Activated CD4-positive, alpha-beta T cell treated with anti-CD3 and anti-CD28 coated beads, Interleukin-2, amount 10 ng/mL, durations not matched to agents 7 days and 5 days (primary cell): ENCODE measurements at regions not wholly inside any gene's neighbourhood (a gene's known extent, or its start where the extent isn't known, plus 50 kb on each side); places are given as distances from the start of the nearest gene placed in this dataset. TPM values are rescaled to one million over a fixed set of nuclear protein-coding genes. Genes with fewer than 3 reads are reported as not detected.

Experiments used
- CTCF ChIA-PET: fragments of 350-600 bp; sonication (Branson Sonifier 250); formaldehyde crosslinking; loops from one replicate; lab custom pipeline; 2021; ENCODE audit warnings: antibody characterized with exemption; lab: Charles Lee
- POLR2A ChIA-PET: fragments of 350-600 bp; sonication (Branson Sonifier 250); formaldehyde crosslinking; loops from one replicate; lab custom pipeline; 2021; ENCODE audit warnings: antibody characterized with exemption; lab: Charles Lee
- DNase-seq: peaks from one replicate; pipeline ENCODE4 v3.0.0-alpha.2; 2020
- H3K27ac Mint-ChIP-seq: one replicate; pipeline ENCODE4 v1.8.0; 2021; ENCODE audit warnings: mild to moderate bottlenecking, moderate library complexity, mixed read lengths
- H3K27me3 Mint-ChIP-seq: one replicate; pipeline ENCODE4 v1.8.0; 2021; ENCODE audit warnings: mixed read lengths
- H3K36me3 Mint-ChIP-seq: one replicate; pipeline ENCODE4 v1.8.0; 2021; ENCODE audit warnings: low read depth, mixed read lengths
- H3K4me1 Mint-ChIP-seq: one replicate; pipeline ENCODE4 v1.8.0; 2021; ENCODE audit warnings: mixed read lengths
- H3K4me3 Mint-ChIP-seq: one replicate; pipeline ENCODE4 v1.8.0; 2021; ENCODE audit warnings: mild to moderate bottlenecking, moderate library complexity, mixed read lengths
- H3K9me3 Mint-ChIP-seq: one replicate; pipeline ENCODE4 v1.8.0; 2021; ENCODE audit warnings: mixed read lengths
- microRNA-seq: library from miRNA; unstranded; fragments of <30 nt; microRNA quantifications from one replicate; pipeline ENCODE4 v1.2.0, GENCODE V29; 2021; ENCODE audit warnings: borderline microRNAs expressed, borderline replicate concordance

GRCh38 chr9:119451426-119451825, 82.2 kb upstream of the BRINP1 start:
- H3K4me1 Mint-ChIP-seq, result no peaks in the 10 kb centered on the region
- H3K36me3 Mint-ChIP-seq, result no peaks in the 10 kb centered on the region
- H3K27me3 Mint-ChIP-seq, result no peaks in the 10 kb centered on the region
- POLR2A ChIA-PET, result no interaction called here
- no peak overlapping the region for H3K4me3 Mint-ChIP-seq
- no peaks in the 10 kb centered on the region for H3K9me3 Mint-ChIP-seq
- CTCF ChIA-PET, result no interaction called here
- DNase-seq, result no peak
- H3K27ac Mint-ChIP-seq, result no peak overlapping the region

GRCh38 chr9:119443179-119443578, 73.9 kb upstream of the BRINP1 start:
- peaks cover 3% of the 10 kb centered on the region for H3K9me3 Mint-ChIP-seq
- no peaks in the 10 kb centered on the region for H3K4me1 Mint-ChIP-seq
- no peak for DNase-seq
- H3K4me3 Mint-ChIP-seq, result no peak overlapping the region
- ChIA-PET CTCF (no interaction called here), POLR2A (no interaction called here)
- H3K27me3 Mint-ChIP-seq, result no peaks in the 10 kb centered on the region
- H3K27ac Mint-ChIP-seq, result no peak overlapping the region
- H3K36me3 Mint-ChIP-seq, result no peaks in the 10 kb centered on the region

GRCh38 chr9:119441832-119442231, 72.6 kb upstream of the BRINP1 start:
- Mint-ChIP-seq H3K9me3 (peaks cover 3% of the 10 kb centered on the region), H3K27me3 (no peaks in the 10 kb centered on the region), H3K36me3 (no peaks in the 10 kb centered on the region), H3K4me3 (no peak overlapping the region), H3K27ac (no peak overlapping the region), H3K4me1 (no peaks in the 10 kb centered on the region)
- ChIA-PET POLR2A (no interaction called here), CTCF (no interaction called here)
- DNase-seq, result no peak

GRCh38 chr9:119441338-119441737, 72.1 kb upstream of the BRINP1 start:
- Mint-ChIP-seq H3K36me3 (no peaks in the 10 kb centered on the region), H3K27ac (no peak overlapping the region), H3K9me3 (peaks cover 3% of the 10 kb centered on the region), H3K4me1 (no peaks in the 10 kb centered on the region), H3K4me3 (no peak overlapping the region), H3K27me3 (no peaks in the 10 kb centered on the region)
- CTCF ChIA-PET, result no interaction called here
- POLR2A ChIA-PET, result no interaction called here
- no peak for DNase-seq

GRCh38 chr9:119436261-119436660, 67.0 kb upstream of the BRINP1 start:
- no peaks in the 10 kb centered on the region for H3K4me1 Mint-ChIP-seq
- CTCF ChIA-PET, result no interaction called here

GRCh38 chr9:119435076-119435475, 65.8 kb upstream of the BRINP1 start:
- H3K9me3 Mint-ChIP-seq, result peaks cover 3% of the 10 kb centered on the region
- H3K4me3 Mint-ChIP-seq, result no peak overlapping the region
- no peak for DNase-seq
- H3K4me1 Mint-ChIP-seq, result no peaks in the 10 kb centered on the region
- H3K27me3 Mint-ChIP-seq, result no peaks in the 10 kb centered on the region
- CTCF ChIA-PET, result no interaction called here
- H3K27ac Mint-ChIP-seq, result no peak overlapping the region
- POLR2A ChIA-PET, result no interaction called here
- no peaks in the 10 kb centered on the region for H3K36me3 Mint-ChIP-seq

More at GRCh38 chr9:119436261-119436660, 67.0 kb upstream of the BRINP1 start:
- H3K36me3 Mint-ChIP-seq, result no peaks in the 10 kb centered on the region
- H3K4me3 Mint-ChIP-seq, result no peak overlapping the region
- POLR2A ChIA-PET, result no interaction called here
- DNase-seq, result no peak
- H3K27me3 Mint-ChIP-seq, result no peaks in the 10 kb centered on the region
- peaks cover 3% of the 10 kb centered on the region for H3K9me3 Mint-ChIP-seq
- no peak overlapping the region for H3K27ac Mint-ChIP-seq

GRCh38 chr9:119432428-119432827, 63.2 kb upstream of the BRINP1 start:
- Mint-ChIP-seq H3K36me3 (no peaks in the 10 kb centered on the region), H3K4me1 (no peaks in the 10 kb centered on the region)
- CTCF ChIA-PET, result interaction anchor here (0.7 kb wide), 1 partner anchor 16 kb away, joined by 3 read pairs; no protein-coding TSS in a partner anchor

GRCh38 chr9:119429302-119429701, 60.1 kb upstream of the BRINP1 start:
- Mint-ChIP-seq H3K36me3 (no peaks in the 10 kb centered on the region), H3K27me3 (no peaks in the 10 kb centered on the region), H3K4me3 (no peak overlapping the region), H3K27ac (no peak overlapping the region), H3K4me1 (no peaks in the 10 kb centered on the region), H3K9me3 (no peaks in the 10 kb centered on the region)
- DNase-seq, result no peak
- ChIA-PET CTCF (interaction anchor here (0.6 kb wide), 1 partner anchor 177 kb away, joined by 3 read pairs; no protein-coding TSS in a partner anchor), POLR2A (no interaction called here)

More at GRCh38 chr9:119432428-119432827, 63.2 kb upstream of the BRINP1 start:
- POLR2A ChIA-PET, result no interaction called here
- no peak for DNase-seq
- no peaks in the 10 kb centered on the region for H3K9me3 Mint-ChIP-seq
- no peak overlapping the region for H3K27ac Mint-ChIP-seq
- H3K27me3 Mint-ChIP-seq, result no peaks in the 10 kb centered on the region
- no peak overlapping the region for H3K4me3 Mint-ChIP-seq

- POLR2A ChIA-PET, result no interaction called here
- H3K36me3 Mint-ChIP-seq, result no peaks in the 10 kb centered on the region
- H3K4me1 Mint-ChIP-seq, result no peaks in the 10 kb centered on the region
- CTCF ChIA-PET, result no interaction called here
- H3K4me3 Mint-ChIP-seq, result no peak overlapping the region
- DNase-seq, result no peak
- no peak overlapping the region for H3K27ac Mint-ChIP-seq
- H3K27me3 Mint-ChIP-seq, result no peaks in the 10 kb centered on the region
- H3K9me3 Mint-ChIP-seq, result no peaks in the 10 kb centered on the region
Observed at GRCh38 chr9:119420231-119420630, 51.0 kb upstream of the BRINP1 start.

Small RNA genes lying in the stretch of these regions (microRNA-seq; reads per million reads assigned to microRNA genes)
- not detected for gene MIR147A
